Activated naive CD8-positive, alpha-beta T cell treated with anti-CD3 and anti-CD28 coated beads, Interleukin-2, amount 10 ng/mL, durations not matched to agents 7 days and 5 days (primary cell): ENCODE measurements at regions not wholly inside any gene's neighbourhood (a gene's known extent, or its start where the extent isn't known, plus 50 kb on each side); places are given as distances from the start of the nearest gene placed in this dataset.

Source experiments
- ATAC-seq: fragments of 150-1000 bp; cut with Tn5 transposase; one replicate; pipeline ENCODE4 v1.10.0; 2021; ENCODE audit warnings: low read depth, moderate library complexity
- POLR2A ChIA-PET: fragments of 350-600 bp; sonication (Branson Sonifier 250); formaldehyde crosslinking; loops from one replicate; lab custom pipeline; 2021; ENCODE audit warnings: antibody characterized with exemption; lab: Charles Lee
- DNase-seq: peaks from one replicate; pipeline ENCODE4 v3.0.0; 2021
- H3K27ac Mint-ChIP-seq: one replicate; pipeline ENCODE4 v1.8.0; 2022; ENCODE audit warnings: mild to moderate bottlenecking, mixed read lengths
- H3K27me3 Mint-ChIP-seq: one replicate; pipeline ENCODE4 v1.8.0; 2022; ENCODE audit warnings: mild to moderate bottlenecking, moderate library complexity, mixed read lengths
- H3K36me3 Mint-ChIP-seq: one replicate; pipeline ENCODE4 v1.8.0; 2021; ENCODE audit warnings: mild to moderate bottlenecking, mixed read lengths
- H3K4me1 Mint-ChIP-seq: one replicate; pipeline ENCODE4 v1.8.0; 2021; ENCODE audit warnings: mixed read lengths
- H3K4me3 Mint-ChIP-seq: one replicate; pipeline ENCODE4 v1.8.0; 2022; ENCODE audit warnings: mild to moderate bottlenecking, moderate library complexity, mixed read lengths
- H3K9me3 Mint-ChIP-seq: one replicate; pipeline ENCODE4 v1.8.0; 2021; ENCODE audit warnings: mixed read lengths

GRCh38 chr15:47493357-47494247 is 223.7 kb upstream of the SEMA6D start:
- H3K4me1 Mint-ChIP-seq, result no peaks in the 10 kb centered on the region
- H3K9me3 Mint-ChIP-seq, result no peaks in the 10 kb centered on the region
- no peak overlapping the region for H3K4me3 Mint-ChIP-seq
- ATAC-seq (no peak), DNase-seq (no peak)
- H3K36me3 Mint-ChIP-seq, result no peaks in the 10 kb centered on the region
- H3K27me3 Mint-ChIP-seq, result no peaks in the 10 kb centered on the region
- no peak overlapping the region for H3K27ac Mint-ChIP-seq
- POLR2A ChIA-PET, result no interaction called here

- no peak overlapping the region for H3K4me3 Mint-ChIP-seq
- no peak overlapping the region for H3K27ac Mint-ChIP-seq
- no peaks in the 10 kb centered on the region for H3K9me3 Mint-ChIP-seq
- no peaks in the 10 kb centered on the region for H3K4me1 Mint-ChIP-seq
- ATAC-seq (no peak), DNase-seq (no peak)
- POLR2A ChIA-PET, result no interaction called here
- H3K27me3 Mint-ChIP-seq, result no peaks in the 10 kb centered on the region
- no peaks in the 10 kb centered on the region for H3K36me3 Mint-ChIP-seq
Observed at GRCh38 chr15:47496343-47497185, 220.7 kb upstream of the SEMA6D start.

- no peak overlapping the region for H3K4me3 Mint-ChIP-seq
- no peak overlapping the region for H3K27ac Mint-ChIP-seq
- H3K36me3 Mint-ChIP-seq, result no peaks in the 10 kb centered on the region
- no peaks in the 10 kb centered on the region for H3K27me3 Mint-ChIP-seq
- no peaks in the 10 kb centered on the region for H3K9me3 Mint-ChIP-seq
- no peaks in the 10 kb centered on the region for H3K4me1 Mint-ChIP-seq
- no peak for DNase-seq
- ATAC-seq, result no peak
- POLR2A ChIA-PET, result no interaction called here
Observed at GRCh38 chr15:47500842-47501241, 216.5 kb upstream of the SEMA6D start.

- H3K27ac Mint-ChIP-seq, result no peak overlapping the region
Observed at GRCh38 chr15:47502041-47502440, 215.3 kb upstream of the SEMA6D start.

GRCh38 chr15:47503876-47504275 is 213.4 kb upstream of the SEMA6D start:
- Mint-ChIP-seq H3K4me1 (no peaks in the 10 kb centered on the region), H3K27ac (no peak overlapping the region), H3K4me3 (no peak overlapping the region), H3K36me3 (no peaks in the 10 kb centered on the region), H3K9me3 (no peaks in the 10 kb centered on the region), H3K27me3 (no peaks in the 10 kb centered on the region)
- ATAC-seq, result no peak
- POLR2A ChIA-PET, result no interaction called here
- DNase-seq, result no peak

More at GRCh38 chr15:47502041-47502440, 215.3 kb upstream of the SEMA6D start:
- no peaks in the 10 kb centered on the region for H3K27me3 Mint-ChIP-seq
- POLR2A ChIA-PET, result no interaction called here
- no peak for ATAC-seq
- no peaks in the 10 kb centered on the region for H3K4me1 Mint-ChIP-seq
- no peaks in the 10 kb centered on the region for H3K9me3 Mint-ChIP-seq
- no peak for DNase-seq
- no peaks in the 10 kb centered on the region for H3K36me3 Mint-ChIP-seq
- no peak overlapping the region for H3K4me3 Mint-ChIP-seq

- Mint-ChIP-seq H3K27me3 (no peaks in the 10 kb centered on the region), H3K4me1 (no peaks in the 10 kb centered on the region), H3K36me3 (no peaks in the 10 kb centered on the region), H3K27ac (no peak overlapping the region), H3K4me3 (no peak overlapping the region), H3K9me3 (no peaks in the 10 kb centered on the region)
- ATAC-seq, result no peak
- POLR2A ChIA-PET, result no interaction called here
- DNase-seq, result no peak
Observed at GRCh38 chr15:47504624-47505256, 212.6 kb upstream of the SEMA6D start.

GRCh38 chr15:47505712-47506328 is 211.5 kb upstream of the SEMA6D start:
- H3K36me3 Mint-ChIP-seq, result no peaks in the 10 kb centered on the region
- no peaks in the 10 kb centered on the region for H3K4me1 Mint-ChIP-seq
- ATAC-seq, result no peak
- H3K27me3 Mint-ChIP-seq, result no peaks in the 10 kb centered on the region
- POLR2A ChIA-PET, result no interaction called here
- no peak overlapping the region for H3K27ac Mint-ChIP-seq
- H3K9me3 Mint-ChIP-seq, result no peaks in the 10 kb centered on the region
- no peak overlapping the region for H3K4me3 Mint-ChIP-seq
- no peak for DNase-seq

- H3K36me3 Mint-ChIP-seq, result no peaks in the 10 kb centered on the region
- H3K27ac Mint-ChIP-seq, result no peak overlapping the region
- H3K9me3 Mint-ChIP-seq, result no peaks in the 10 kb centered on the region
Observed at GRCh38 chr15:47506329-47507100, 210.8 kb upstream of the SEMA6D start.

GRCh38 chr15:47507221-47507985 is 209.9 kb upstream of the SEMA6D start:
- H3K36me3 Mint-ChIP-seq, result no peaks in the 10 kb centered on the region
- no peak overlapping the region for H3K27ac Mint-ChIP-seq
- no peaks in the 10 kb centered on the region for H3K9me3 Mint-ChIP-seq
- POLR2A ChIA-PET, result no interaction called here
- ATAC-seq (no peak), DNase-seq (no peak)
- no peak overlapping the region for H3K4me3 Mint-ChIP-seq
- H3K4me1 Mint-ChIP-seq, result no peaks in the 10 kb centered on the region
- no peaks in the 10 kb centered on the region for H3K27me3 Mint-ChIP-seq

More at GRCh38 chr15:47506329-47507100, 210.8 kb upstream of the SEMA6D start:
- ATAC-seq (no peak), DNase-seq (no peak)
- H3K4me3 Mint-ChIP-seq, result no peak overlapping the region
- H3K4me1 Mint-ChIP-seq, result no peaks in the 10 kb centered on the region
- no peaks in the 10 kb centered on the region for H3K27me3 Mint-ChIP-seq
- POLR2A ChIA-PET, result no interaction called here

- no peak for DNase-seq
Observed at GRCh38 chr15:47511261-47511660, 206.0 kb upstream of the SEMA6D start.

GRCh38 chr15:47513471-47513870 is 203.8 kb upstream of the SEMA6D start:
- DNase-seq (no peak), ATAC-seq (no peak)
- POLR2A ChIA-PET, result no interaction called here
- no peaks in the 10 kb centered on the region for H3K4me1 Mint-ChIP-seq
- H3K27me3 Mint-ChIP-seq, result no peaks in the 10 kb centered on the region
- H3K4me3 Mint-ChIP-seq, result no peak overlapping the region
- no peaks in the 10 kb centered on the region for H3K36me3 Mint-ChIP-seq
- H3K9me3 Mint-ChIP-seq, result no peaks in the 10 kb centered on the region
- no peak overlapping the region for H3K27ac Mint-ChIP-seq

More at GRCh38 chr15:47511261-47511660, 206.0 kb upstream of the SEMA6D start:
- ATAC-seq, result no peak
- POLR2A ChIA-PET, result no interaction called here
- Mint-ChIP-seq H3K36me3 (no peaks in the 10 kb centered on the region), H3K4me1 (no peaks in the 10 kb centered on the region), H3K9me3 (no peaks in the 10 kb centered on the region), H3K27ac (no peak overlapping the region), H3K27me3 (no peaks in the 10 kb centered on the region), H3K4me3 (no peak overlapping the region)

- POLR2A ChIA-PET, result no interaction called here
- Mint-ChIP-seq H3K4me1 (no peaks in the 10 kb centered on the region), H3K27ac (no peak overlapping the region), H3K9me3 (no peaks in the 10 kb centered on the region), H3K36me3 (no peaks in the 10 kb centered on the region), H3K27me3 (no peaks in the 10 kb centered on the region), H3K4me3 (no peak overlapping the region)
- ATAC-seq, result no peak
- DNase-seq, result no peak
Observed at GRCh38 chr15:47514200-47514652, 203.1 kb upstream of the SEMA6D start.
